ENCODE measurements at regions not wholly inside any gene's neighbourhood (a gene's known extent, or its start where the extent isn't known, plus 50 kb on each side); places are given as distances from the start of the nearest gene placed in this dataset.

- Histone ChIP-seq H4K20me1 (ENCODE audit: insufficient read depth) (no peaks in the 10 kb centered on the region), H3K36me3 (ENCODE audit: low read depth) (no peaks in the 10 kb centered on the region), H3K4me3 (no peak overlapping the region), H3K9me3 (ENCODE audit: low read depth) (no peaks in the 10 kb centered on the region), H3K27ac (no peak overlapping the region), H3K79me2 (ENCODE audit: insufficient read depth) (no peaks in the 10 kb centered on the region), H2AFZ (no peak overlapping the region), H3K4me2 (ENCODE audit: unreplicated experiment) (no peak overlapping the region), H3K9ac (no peak overlapping the region), H3K27me3 (replicated peaks; ENCODE audit: insufficient read depth) (no peaks in the 10 kb centered on the region), H3F3A (ENCODE audit: insufficient read depth) (no peaks in the 10 kb centered on the region), H3K9me2 (ENCODE audit: insufficient read depth) (no peaks in the 10 kb centered on the region), H3K4me1 (ENCODE audit: insufficient read depth) (no peaks in the 10 kb centered on the region)
- TF ChIP-seq EZH2 (IDR thresholded peaks at IDR 0.05; ENCODE audit: insufficient read depth, poor library complexity, severe bottlenecking), result no peak
- TF ChIP-seq EZH2phosphoT487 (IDR thresholded peaks at IDR 0.05; ENCODE audit: insufficient read depth, low read depth), result no peak
- in situ Hi-C loops (cut with MboI), result no loop called here
- WGBS, 2 experiments (ENCODE audit: low coverage in 1 of 2, low lambda C conversion rate in 2 of 2, missing lambda C conversion rate in 2 of 2), result 10 to 20% methylated on average over 6 of the region's 6 CpGs
- DNase-seq, result no peak
These were observed 1331.3 kb downstream of the AACS start for GRCh38 chr12:126396536-126396935.

DNA sequence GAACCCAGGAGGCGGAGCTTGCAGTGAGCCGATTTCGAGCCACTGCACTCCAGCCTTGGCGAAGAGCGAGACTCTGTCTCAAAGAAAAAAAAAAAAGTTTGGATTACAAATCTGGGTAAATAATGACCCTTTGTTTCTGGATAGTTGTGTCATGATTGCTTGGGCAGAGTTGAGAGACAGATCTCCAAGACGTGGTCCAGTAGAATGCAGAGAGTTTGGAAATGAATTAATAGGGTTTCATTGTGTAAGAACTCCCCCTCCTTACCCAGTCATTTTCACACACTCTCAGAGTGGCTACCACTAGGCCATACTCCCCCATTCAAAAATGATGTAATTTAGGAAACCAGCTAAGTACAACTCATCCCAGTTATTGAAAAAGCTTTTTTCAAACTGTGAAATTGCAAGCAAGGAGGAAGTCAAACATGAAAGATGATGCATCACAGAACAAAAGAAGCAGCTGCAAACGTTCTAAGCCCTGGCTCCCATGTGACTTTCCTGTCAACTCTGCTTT, 1331.9 kb downstream of the AACS start:
- in situ Hi-C loops (cut with MboI), result no loop called here
- no peak overlapping the region for H3K27ac ChIP-seq
- no peaks in the 10 kb centered on the region for H3K27me3 ChIP-seq (replicated peaks; ENCODE audit: insufficient read depth)
- no peak overlapping the region for H3K4me2 ChIP-seq (ENCODE audit: unreplicated experiment)
- H4K20me1 ChIP-seq (ENCODE audit: insufficient read depth), result no peaks in the 10 kb centered on the region
- DNase-seq, result peak; percentile 1
- no peak for TF ChIP-seq EZH2 (IDR thresholded peaks at IDR 0.05; ENCODE audit: insufficient read depth, poor library complexity, severe bottlenecking)
- no peak for TF ChIP-seq EZH2phosphoT487 (IDR thresholded peaks at IDR 0.05; ENCODE audit: insufficient read depth, low read depth)
- no peaks in the 10 kb centered on the region for H3K4me1 ChIP-seq (ENCODE audit: insufficient read depth)
- H3K9me2 ChIP-seq (ENCODE audit: insufficient read depth), result no peaks in the 10 kb centered on the region
- H3K9me3 ChIP-seq (ENCODE audit: low read depth), result no peaks in the 10 kb centered on the region
- WGBS, 2 experiments (ENCODE audit: low coverage in 1 of 2, low lambda C conversion rate in 2 of 2, missing lambda C conversion rate in 2 of 2), result 7 to 9% methylated on average over 7 of the region's 7 CpGs
- H3K36me3 ChIP-seq (ENCODE audit: low read depth), result no peaks in the 10 kb centered on the region
- no peak overlapping the region for H2AFZ ChIP-seq
- no peaks in the 10 kb centered on the region for H3F3A ChIP-seq (ENCODE audit: insufficient read depth)
- H3K79me2 ChIP-seq (ENCODE audit: insufficient read depth), result no peaks in the 10 kb centered on the region
- H3K4me3 ChIP-seq, result no peak overlapping the region
- no peak overlapping the region for H3K9ac ChIP-seq

DNA sequence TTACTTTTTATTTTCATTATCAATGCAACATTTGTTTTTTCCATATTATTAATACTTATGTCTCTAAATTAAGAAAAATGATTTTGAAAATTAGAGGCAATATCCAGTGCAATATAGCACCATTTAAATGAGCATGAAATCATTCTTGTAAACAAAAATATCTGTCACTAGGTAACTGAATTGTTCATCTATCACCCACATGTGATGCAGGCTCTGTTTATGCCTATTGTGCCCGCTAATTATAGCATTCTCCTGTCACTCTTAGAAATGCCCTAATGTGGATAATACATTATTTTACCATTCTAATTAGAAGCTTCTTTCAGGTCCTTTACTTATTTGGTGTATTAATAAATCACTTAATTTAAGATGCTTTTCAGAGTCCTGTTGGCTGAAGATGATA, 1332.4 kb downstream of the AACS start:
- H3K27ac ChIP-seq, result no peak overlapping the region
- H3K9me3 ChIP-seq (ENCODE audit: low read depth), result no peaks in the 10 kb centered on the region
- no peaks in the 10 kb centered on the region for H4K20me1 ChIP-seq (ENCODE audit: insufficient read depth)
- no peaks in the 10 kb centered on the region for H3K9me2 ChIP-seq (ENCODE audit: insufficient read depth)
- H3K4me2 ChIP-seq (ENCODE audit: unreplicated experiment), result no peak overlapping the region
- TF ChIP-seq EZH2phosphoT487 (IDR thresholded peaks at IDR 0.05; ENCODE audit: insufficient read depth, low read depth) (no peak), EZH2 (IDR thresholded peaks at IDR 0.05; ENCODE audit: insufficient read depth, poor library complexity, severe bottlenecking) (no peak)
- H3K9ac ChIP-seq, result no peak overlapping the region
- no peak for DNase-seq
- WGBS, 2 experiments (ENCODE audit: low coverage in 1 of 2, low lambda C conversion rate in 2 of 2, missing lambda C conversion rate in 2 of 2), result 0% methylated on average over 1 of the region's 1 CpG
- no peaks in the 10 kb centered on the region for H3K36me3 ChIP-seq (ENCODE audit: low read depth)
- H3F3A ChIP-seq (ENCODE audit: insufficient read depth), result no peaks in the 10 kb centered on the region
- no peak overlapping the region for H2AFZ ChIP-seq
- in situ Hi-C loops (cut with MboI), result no loop called here
- H3K79me2 ChIP-seq (ENCODE audit: insufficient read depth), result no peaks in the 10 kb centered on the region
- no peaks in the 10 kb centered on the region for H3K27me3 ChIP-seq (replicated peaks; ENCODE audit: insufficient read depth)
- H3K4me1 ChIP-seq (ENCODE audit: insufficient read depth), result no peaks in the 10 kb centered on the region
- no peak overlapping the region for H3K4me3 ChIP-seq

- in situ Hi-C loops (cut with MboI), result no loop called here
- TF ChIP-seq EZH2phosphoT487 (IDR thresholded peaks at IDR 0.05; ENCODE audit: insufficient read depth, low read depth) (no peak), EZH2 (IDR thresholded peaks at IDR 0.05; ENCODE audit: insufficient read depth, poor library complexity, severe bottlenecking) (no peak)
- Histone ChIP-seq H4K20me1 (ENCODE audit: insufficient read depth) (no peaks in the 10 kb centered on the region), H3K36me3 (ENCODE audit: low read depth) (no peaks in the 10 kb centered on the region), H3K4me1 (ENCODE audit: insufficient read depth) (no peaks in the 10 kb centered on the region), H3K79me2 (ENCODE audit: insufficient read depth) (no peaks in the 10 kb centered on the region), H2AFZ (no peak overlapping the region), H3K4me2 (ENCODE audit: unreplicated experiment) (no peak overlapping the region), H3K9me3 (ENCODE audit: low read depth) (no peaks in the 10 kb centered on the region), H3K9me2 (ENCODE audit: insufficient read depth) (no peaks in the 10 kb centered on the region), H3K27ac (no peak overlapping the region), H3K9ac (no peak overlapping the region), H3F3A (ENCODE audit: insufficient read depth) (no peaks in the 10 kb centered on the region), H3K27me3 (replicated peaks; ENCODE audit: insufficient read depth) (no peaks in the 10 kb centered on the region), H3K4me3 (no peak overlapping the region)
- no peak for DNase-seq
These were observed 1335.6 kb downstream of the AACS start for GRCh38 chr12:126400831-126401230.

- Histone ChIP-seq H3K4me1 (ENCODE audit: insufficient read depth) (no peaks in the 10 kb centered on the region), H3F3A (ENCODE audit: insufficient read depth) (no peaks in the 10 kb centered on the region), H3K4me3 (no peak overlapping the region), H3K36me3 (ENCODE audit: low read depth) (no peaks in the 10 kb centered on the region), H3K9me2 (ENCODE audit: insufficient read depth) (no peaks in the 10 kb centered on the region), H3K4me2 (ENCODE audit: unreplicated experiment) (no peak overlapping the region), H3K27me3 (replicated peaks; ENCODE audit: insufficient read depth) (no peaks in the 10 kb centered on the region), H3K27ac (no peak overlapping the region), H2AFZ (no peak overlapping the region), H3K79me2 (ENCODE audit: insufficient read depth) (no peaks in the 10 kb centered on the region), H4K20me1 (ENCODE audit: insufficient read depth) (no peaks in the 10 kb centered on the region), H3K9me3 (ENCODE audit: low read depth) (no peaks in the 10 kb centered on the region), H3K9ac (no peak overlapping the region)
- TF ChIP-seq EZH2 (IDR thresholded peaks at IDR 0.05; ENCODE audit: insufficient read depth, poor library complexity, severe bottlenecking) (no peak), EZH2phosphoT487 (IDR thresholded peaks at IDR 0.05; ENCODE audit: insufficient read depth, low read depth) (no peak)
- in situ Hi-C loops (cut with MboI), result no loop called here
- no peak for DNase-seq
- 20 to 34% methylated on average over 5 of the region's 5 CpGs for WGBS, 2 experiments (ENCODE audit: low coverage in 1 of 2, low lambda C conversion rate in 2 of 2, missing lambda C conversion rate in 2 of 2)
These were observed 1339.2 kb downstream of the AACS start for GRCh38 chr12:126404293-126404881.

Measured in GM23248 (cell line).